GM06990 (cell line): ENCODE measurements at regions not wholly inside any gene's neighbourhood (a gene's known extent, or its start where the extent isn't known, plus 50 kb on each side); places are given as distances from the start of the nearest gene placed in this dataset.

ENCODE experiments used
- DNase-seq: peaks from one replicate; pipeline ENCODE4 v3.0.0-alpha.2; 2011; ENCODE audit not compliant: insufficient read length; ENCODE audit errors: extremely low read depth
- H3K27me3 ChIP-seq: replicated peaks from 2 replicates; pipeline ENCODE4 v1.6.0; 2011; ENCODE audit warnings: low read length; ENCODE audit not compliant: control insufficient read depth, insufficient read depth
- H3K36me3 ChIP-seq: 2 replicates; pipeline ENCODE4 v1.5.1; 2011; ENCODE audit warnings: low read length; ENCODE audit not compliant: control insufficient read depth, insufficient read depth
- H3K4me3 ChIP-seq: replicated peaks from 2 replicates; pipeline ENCODE4 v1.5.1; 2011; ENCODE audit warnings: low read depth, mild to moderate bottlenecking, control low read depth, low read length
- TF ChIP-seq, protein P1 (sequence below): IDR thresholded peaks from 2 replicates; pipeline ENCODE4 v1.5.1; 2011; ENCODE audit warnings: low read length, control low read depth, mild to moderate bottlenecking, inconsistent platforms; ENCODE audit not compliant: insufficient read depth, poor library complexity, severe bottlenecking

GRCh38 chr13:50125554-50126262 lies 110.5 kb downstream of the KCNRG start:
- Histone ChIP-seq H3K4me3 (peak overlapping the region; percentile 74), H3K36me3 (no peaks in the 10 kb centered on the region), H3K27me3 (no peaks in the 10 kb centered on the region; the same call in 1 of the 2 replicates)
- DNase-seq: peak; percentile 49
- TF ChIP-seq, protein P1, sequence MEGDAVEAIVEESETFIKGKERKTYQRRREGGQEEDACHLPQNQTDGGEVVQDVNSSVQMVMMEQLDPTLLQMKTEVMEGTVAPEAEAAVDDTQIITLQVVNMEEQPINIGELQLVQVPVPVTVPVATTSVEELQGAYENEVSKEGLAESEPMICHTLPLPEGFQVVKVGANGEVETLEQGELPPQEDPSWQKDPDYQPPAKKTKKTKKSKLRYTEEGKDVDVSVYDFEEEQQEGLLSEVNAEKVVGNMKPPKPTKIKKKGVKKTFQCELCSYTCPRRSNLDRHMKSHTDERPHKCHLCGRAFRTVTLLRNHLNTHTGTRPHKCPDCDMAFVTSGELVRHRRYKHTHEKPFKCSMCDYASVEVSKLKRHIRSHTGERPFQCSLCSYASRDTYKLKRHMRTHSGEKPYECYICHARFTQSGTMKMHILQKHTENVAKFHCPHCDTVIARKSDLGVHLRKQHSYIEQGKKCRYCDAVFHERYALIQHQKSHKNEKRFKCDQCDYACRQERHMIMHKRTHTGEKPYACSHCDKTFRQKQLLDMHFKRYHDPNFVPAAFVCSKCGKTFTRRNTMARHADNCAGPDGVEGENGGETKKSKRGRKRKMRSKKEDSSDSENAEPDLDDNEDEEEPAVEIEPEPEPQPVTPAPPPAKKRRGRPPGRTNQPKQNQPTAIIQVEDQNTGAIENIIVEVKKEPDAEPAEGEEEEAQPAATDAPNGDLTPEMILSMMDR: no peak

- no peaks in the 10 kb centered on the region; the same call in 1 of the 2 replicates for H3K27me3 ChIP-seq
- TF ChIP-seq, protein P1: no peak
- peak; percentile 11 for DNase-seq
- H3K36me3 ChIP-seq: no peaks in the 10 kb centered on the region
- peak overlapping the region; percentile 74 for H3K4me3 ChIP-seq
Measured at GRCh38 chr13:50126263-50126992, 111.2 kb downstream of the KCNRG start.

GRCh38 chr13:50126993-50127725 lies 111.9 kb downstream of the KCNRG start:
- H3K4me3 ChIP-seq: 0 out of 2 replicates have a peak overlapping the region, but pooled peaks have one; percentile 1
- H3K36me3 ChIP-seq: no peaks in the 10 kb centered on the region
- H3K27me3 ChIP-seq: no peaks in the 10 kb centered on the region; the same call in 1 of the 2 replicates
- DNase-seq: peak; percentile 28
- TF ChIP-seq, protein P1: no peak

GRCh38 chr13:50127726-50128291 lies 112.6 kb downstream of the KCNRG start:
- no peaks in the 10 kb centered on the region for H3K36me3 ChIP-seq
- TF ChIP-seq, protein P1: no peak
- no peaks in the 10 kb centered on the region; the same call in 1 of the 2 replicates for H3K27me3 ChIP-seq
- H3K4me3 ChIP-seq: 0 out of 2 replicates have a peak overlapping the region, but pooled peaks have one; percentile 1
- DNase-seq: peak; percentile 9

DNA sequence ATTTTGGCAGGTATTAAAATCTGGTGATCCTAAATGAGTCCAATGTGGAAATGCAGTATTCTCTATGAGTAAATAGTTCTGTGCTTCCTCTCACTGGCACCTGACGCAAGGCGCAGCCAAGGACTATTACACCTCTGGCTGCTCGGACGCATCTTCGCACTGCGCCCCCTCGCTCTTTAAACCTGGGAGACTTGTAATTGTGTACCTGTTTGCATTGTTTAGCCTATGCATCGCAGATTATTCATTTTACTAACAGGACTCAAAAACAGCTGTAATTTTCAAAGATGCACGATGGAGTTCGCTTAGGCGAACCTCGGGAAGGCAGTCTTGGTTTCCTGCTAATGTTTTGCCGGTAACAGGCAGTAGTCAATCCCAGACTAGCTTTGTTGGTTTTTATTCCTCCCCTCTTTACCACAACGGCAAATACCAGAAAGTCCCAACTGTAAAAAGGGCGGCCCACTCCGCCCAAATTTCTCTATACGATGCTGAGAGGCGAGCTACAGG lies 113.2 kb downstream of the KCNRG start:
- H3K4me3 ChIP-seq: no peak overlapping the region
- H3K27me3 ChIP-seq: no peaks in the 10 kb centered on the region; the same call in 1 of the 2 replicates
- DNase-seq: no peak
- TF ChIP-seq, protein P1: no peak
- H3K36me3 ChIP-seq: no peaks in the 10 kb centered on the region
